WTC11 (cell line): ENCODE measurements at regions not wholly inside any gene's neighbourhood (a gene's known extent, or its start where the extent isn't known, plus 50 kb on each side); places are given as distances from the start of the nearest gene placed in this dataset.

ENCODE experiments used
- AFF4 ChIP-seq: sonication (generic); formaldehyde crosslinking; IDR thresholded peaks from 2 replicates; pipeline ENCODE4 v1.8.1; 2023; ENCODE audit warnings: mild to moderate bottlenecking, missing genetic modification reagents, borderline replicate concordance
- ATF1 ChIP-seq: sonication (generic); formaldehyde crosslinking; IDR thresholded peaks from 2 replicates; pipeline ENCODE4 v1.8.1; 2023; ENCODE audit warnings: mild to moderate bottlenecking, moderate library complexity, missing genetic modification reagents
- CTCF ChIP-seq: fragments of 200-600 bp; IDR thresholded peaks from 2 replicates; pipeline ENCODE4 v1.8.0; 2022; ENCODE audit warnings: antibody characterized with exemption
- ESRRA ChIP-seq: sonication (generic); formaldehyde crosslinking; IDR thresholded peaks from 2 replicates; pipeline ENCODE4 v1.8.1; 2022; ENCODE audit warnings: mild to moderate bottlenecking, missing genetic modification reagents, borderline replicate concordance
- MAX ChIP-seq: sonication (generic); formaldehyde crosslinking; IDR thresholded peaks from 2 replicates; pipeline ENCODE4 v1.8.0; 2022; ENCODE audit warnings: mild to moderate bottlenecking, missing genetic modification reagents
- NFYB ChIP-seq: sonication (generic); formaldehyde crosslinking; conservative IDR thresholded peaks from 2 replicates; pipeline ENCODE4 v1.8.0; 2022; ENCODE audit warnings: low read depth, missing genetic modification reagents
- ZNF512 ChIP-seq: sonication (generic); formaldehyde crosslinking; IDR thresholded peaks from 2 replicates; pipeline ENCODE4 v1.8.1; 2022; ENCODE audit warnings: missing genetic modification reagents, borderline replicate concordance
- TF ChIP-seq, protein P1 (sequence below): sonication (generic); formaldehyde crosslinking; IDR thresholded peaks from 2 replicates; pipeline ENCODE4 v1.8.1; 2023; ENCODE audit warnings: mild to moderate bottlenecking, missing genetic modification reagents, moderate library complexity

DNA sequence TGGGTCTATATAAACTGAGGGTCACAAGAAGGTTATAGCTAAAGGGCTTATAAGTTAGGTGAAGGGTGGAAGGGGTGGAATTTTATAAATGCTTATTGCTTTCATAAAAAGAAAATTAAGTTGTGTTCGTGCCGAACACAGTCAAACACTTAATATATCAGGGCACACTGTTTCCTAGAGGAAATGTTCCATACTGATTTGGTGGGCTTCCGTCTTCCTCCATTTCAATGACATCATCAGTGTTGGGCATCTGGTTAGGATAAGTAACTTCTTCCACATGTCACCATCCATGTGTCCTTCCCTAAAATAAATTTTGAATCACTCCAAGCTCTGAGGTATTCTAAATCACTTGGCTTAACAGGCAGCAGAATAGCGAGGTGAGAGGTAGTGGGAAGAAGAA lies 466.4 kb downstream of the MED13L start:
- no peak for TF ChIP-seq CTCF
- TF ChIP-seq MAX (CRISPR knock-in tag), result no peak
- TF ChIP-seq ZNF512 (CRISPR knock-in tag), result no peak
- no peak for TF ChIP-seq AFF4 (CRISPR knock-in tag)
- TF ChIP-seq NFYB (CRISPR knock-in tag), result no peak
- TF ChIP-seq ESRRA (CRISPR knock-in tag), result no peak
- no peak for TF ChIP-seq ATF1 (CRISPR knock-in tag)
- TF ChIP-seq, protein P1, sequence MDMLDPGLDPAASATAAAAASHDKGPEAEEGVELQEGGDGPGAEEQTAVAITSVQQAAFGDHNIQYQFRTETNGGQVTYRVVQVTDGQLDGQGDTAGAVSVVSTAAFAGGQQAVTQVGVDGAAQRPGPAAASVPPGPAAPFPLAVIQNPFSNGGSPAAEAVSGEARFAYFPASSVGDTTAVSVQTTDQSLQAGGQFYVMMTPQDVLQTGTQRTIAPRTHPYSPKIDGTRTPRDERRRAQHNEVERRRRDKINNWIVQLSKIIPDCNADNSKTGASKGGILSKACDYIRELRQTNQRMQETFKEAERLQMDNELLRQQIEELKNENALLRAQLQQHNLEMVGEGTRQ (CRISPR knock-in tag), result no peak
